ENCODE measurements at regions not wholly inside any gene's neighbourhood (a gene's known extent, or its start where the extent isn't known, plus 50 kb on each side); places are given as distances from the start of the nearest gene placed in this dataset.
"Not testable (repeated sequence)": the region's sequence is repeated elsewhere in the genome, so short reads cannot be mapped to it uniquely, and the experiment has no call there.

GRCh38 chr5:154593796-154594195 is 115.8 kb upstream of the HAND1 start:
- H3K9me3 ChIP-seq (ENCODE audit: low read depth, low read length): no peaks in the 10 kb centered on the region
- no peaks in the 10 kb centered on the region for H3K36me3 ChIP-seq (ENCODE audit: insufficient read depth, low read length)
- TF ChIP-seq POLR2AphosphoS5 (IDR thresholded peaks at IDR 0.05; ENCODE audit: borderline replicate concordance, low read depth, low read length) (no peak), FOXP2 (optimal IDR thresholded peaks at IDR 0.05; ENCODE audit: control extremely low read depth, extremely low read length, insufficient read depth) (no peak), EZH2 (IDR thresholded peaks at IDR 0.05) (no peak)
- no peak for DNase-seq (ENCODE audit: low read depth, low spot score)
- no peak overlapping the region for H3K4me3 ChIP-seq
- H3K27ac ChIP-seq: no peak overlapping the region
- H3K9ac ChIP-seq (ENCODE audit: insufficient read length): no peak overlapping the region

DNA sequence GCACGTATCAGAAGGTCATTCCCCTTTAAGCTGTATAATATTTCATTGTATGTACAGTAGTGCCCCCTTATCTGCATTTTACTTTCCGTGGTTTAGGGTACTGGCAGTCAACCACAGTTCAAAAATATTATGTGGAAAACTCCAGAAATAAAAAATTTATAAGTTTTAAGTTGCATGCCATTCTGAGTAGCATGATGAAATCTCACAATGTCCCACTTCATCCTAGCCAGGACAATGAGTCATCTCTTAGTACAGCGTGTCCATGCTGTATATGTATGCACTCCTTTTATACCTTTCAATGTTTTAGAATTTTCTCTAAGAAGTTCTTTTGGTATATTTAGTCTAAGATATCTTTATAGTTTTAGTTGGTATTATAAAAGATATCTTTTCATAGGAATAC is 115.0 kb upstream of the HAND1 start:
- H3K9me3 ChIP-seq (ENCODE audit: low read depth, low read length): no peaks in the 10 kb centered on the region
- no peak overlapping the region for H3K9ac ChIP-seq (ENCODE audit: insufficient read length)
- DNase-seq (ENCODE audit: low read depth, low spot score): no peak
- no peak overlapping the region for H3K27ac ChIP-seq
- no peak overlapping the region for H3K4me3 ChIP-seq
- no peaks in the 10 kb centered on the region for H3K36me3 ChIP-seq (ENCODE audit: insufficient read depth, low read length)
- TF ChIP-seq FOXP2 (optimal IDR thresholded peaks at IDR 0.05; ENCODE audit: control extremely low read depth, extremely low read length, insufficient read depth): no peak
- no peak for TF ChIP-seq EZH2 (IDR thresholded peaks at IDR 0.05)
- TF ChIP-seq POLR2AphosphoS5 (IDR thresholded peaks at IDR 0.05; ENCODE audit: borderline replicate concordance, low read depth, low read length): no peak

- Histone ChIP-seq H3K36me3 (ENCODE audit: insufficient read depth, low read length) (no peaks in the 10 kb centered on the region), H3K27ac (no peak overlapping the region), H3K9ac (ENCODE audit: insufficient read length) (no peak overlapping the region), H3K9me3 (ENCODE audit: low read depth, low read length) (no peaks in the 10 kb centered on the region), H3K4me3 (no peak overlapping the region)
- no peak for DNase-seq (ENCODE audit: low read depth, low spot score)
- TF ChIP-seq POLR2AphosphoS5 (IDR thresholded peaks at IDR 0.05; ENCODE audit: borderline replicate concordance, low read depth, low read length): no peak
- no peak for TF ChIP-seq EZH2 (IDR thresholded peaks at IDR 0.05)
- TF ChIP-seq FOXP2 (optimal IDR thresholded peaks at IDR 0.05; ENCODE audit: control extremely low read depth, extremely low read length, insufficient read depth): no peak
Observed at GRCh38 chr5:154590093-154590724, 112.2 kb upstream of the HAND1 start.

DNA sequence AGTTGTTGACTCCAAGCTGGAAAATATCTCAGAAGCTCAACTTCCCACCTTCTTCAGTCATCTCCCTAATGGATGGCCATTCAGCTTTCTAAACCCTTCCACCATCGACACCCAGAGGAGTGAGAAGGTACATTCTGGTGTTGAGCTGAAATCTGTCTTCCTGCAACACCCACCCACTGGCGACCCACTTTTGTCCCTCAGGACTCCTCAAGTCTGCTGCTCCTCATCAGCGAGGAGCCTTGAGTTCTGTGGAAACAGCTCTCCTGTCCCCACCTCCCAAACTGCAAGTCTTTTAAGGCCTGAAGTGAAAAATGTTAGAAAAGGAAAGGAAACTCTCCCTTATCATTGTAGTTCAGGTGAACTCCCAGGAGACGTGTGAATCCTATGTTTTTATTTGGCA is 111.5 kb upstream of the HAND1 start:
- Histone ChIP-seq H3K9me3 (ENCODE audit: low read depth, low read length) (no peaks in the 10 kb centered on the region), H3K4me3 (no peak overlapping the region), H3K36me3 (ENCODE audit: insufficient read depth, low read length) (no peaks in the 10 kb centered on the region), H3K9ac (ENCODE audit: insufficient read length) (no peak overlapping the region), H3K27ac (no peak overlapping the region)
- TF ChIP-seq EZH2 (IDR thresholded peaks at IDR 0.05) (no peak), POLR2AphosphoS5 (IDR thresholded peaks at IDR 0.05; ENCODE audit: borderline replicate concordance, low read depth, low read length) (no peak), FOXP2 (optimal IDR thresholded peaks at IDR 0.05; ENCODE audit: control extremely low read depth, extremely low read length, insufficient read depth) (no peak)
- no peak for DNase-seq (ENCODE audit: low read depth, low spot score)

GRCh38 chr5:154588833-154589425 is 110.9 kb upstream of the HAND1 start:
- not testable (repeated sequence) for H3K9me3 ChIP-seq (ENCODE audit: low read depth, low read length); DNase-seq (ENCODE audit: low read depth, low spot score); H3K9ac ChIP-seq (ENCODE audit: insufficient read length); H3K36me3 ChIP-seq (ENCODE audit: insufficient read depth, low read length); H3K27ac ChIP-seq; H3K4me3 ChIP-seq

DNA sequence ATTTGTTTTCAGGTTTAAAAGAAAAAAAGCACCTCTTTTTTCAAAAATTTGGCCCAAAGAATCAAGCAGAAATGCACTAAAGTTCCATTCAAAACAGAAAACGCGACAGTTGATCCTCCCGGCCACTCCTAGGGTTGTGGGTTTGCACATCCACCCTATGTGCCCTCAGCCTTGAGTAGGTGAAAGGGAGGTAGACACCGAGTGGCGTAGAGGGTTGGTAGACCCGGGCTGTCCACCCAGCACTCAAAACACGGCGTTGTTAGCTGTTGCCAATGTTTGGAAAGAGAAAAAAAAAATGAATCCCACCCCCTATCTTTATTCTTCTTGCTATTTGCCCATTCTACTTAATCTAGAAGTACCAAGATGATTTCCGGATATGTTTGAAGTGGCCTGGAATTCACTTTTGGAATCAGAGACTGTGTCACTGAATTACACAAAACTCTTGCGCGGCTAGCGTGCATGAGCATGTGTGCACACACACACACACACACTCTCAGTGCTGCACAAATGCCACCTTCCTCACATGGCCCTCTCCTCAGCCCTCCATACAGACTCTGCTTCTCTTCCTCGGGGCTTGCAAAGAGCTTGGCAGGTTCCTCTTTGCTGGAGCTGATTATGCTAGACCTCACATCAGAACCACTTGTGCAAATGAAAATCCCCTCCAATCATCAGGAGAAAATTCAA is 110.2 kb upstream of the HAND1 start:
- TF ChIP-seq FOXP2 (optimal IDR thresholded peaks at IDR 0.05; ENCODE audit: control extremely low read depth, extremely low read length, insufficient read depth) (no peak), EZH2 (IDR thresholded peaks at IDR 0.05) (no peak), POLR2AphosphoS5 (IDR thresholded peaks at IDR 0.05; ENCODE audit: borderline replicate concordance, low read depth, low read length) (no peak)
- no peak for DNase-seq (ENCODE audit: low read depth, low spot score)

DNA sequence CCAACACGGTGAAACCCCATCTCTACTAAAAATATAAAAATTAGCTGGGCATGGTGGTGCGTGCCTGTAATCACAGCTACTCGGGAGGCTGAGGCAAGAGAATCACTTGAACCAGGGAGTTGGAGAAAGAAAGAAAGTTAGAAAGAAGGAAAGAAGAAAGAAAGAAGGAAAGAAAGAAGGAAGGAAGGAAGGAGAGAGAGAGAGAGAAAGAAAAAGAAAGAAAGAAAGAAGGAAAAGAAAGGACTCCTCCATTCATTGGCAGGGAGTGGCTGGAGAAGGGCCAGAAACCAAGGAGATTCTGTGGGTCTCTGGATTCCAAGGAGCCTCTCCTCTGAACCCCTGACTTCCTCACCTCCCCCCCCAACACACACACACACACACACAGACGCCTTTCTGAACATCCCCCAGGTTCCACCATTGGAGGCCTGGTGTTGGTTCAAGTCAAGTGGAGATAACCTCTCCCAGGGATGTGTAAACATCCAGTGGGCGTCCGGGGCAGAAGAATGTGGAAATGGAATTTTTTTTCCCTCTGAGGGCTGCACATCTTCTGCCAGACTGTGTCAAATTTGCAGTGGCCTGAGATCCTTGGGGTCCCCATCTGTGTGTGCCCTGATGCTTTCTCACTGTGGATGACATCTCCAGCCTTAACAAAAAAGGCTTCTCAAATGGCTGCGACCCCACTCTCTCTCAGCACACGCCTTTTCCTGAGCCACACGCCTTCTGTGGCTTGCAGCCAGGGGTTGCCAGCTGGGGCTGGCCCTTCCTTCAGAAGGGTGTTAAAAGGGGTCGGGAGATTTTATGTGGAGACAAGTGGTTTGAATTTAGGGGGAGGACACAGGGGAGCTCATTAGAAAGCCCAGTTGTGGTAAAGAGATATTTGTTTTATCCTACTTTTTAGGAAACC is 109.3 kb upstream of the HAND1 start:
- TF ChIP-seq EZH2 (IDR thresholded peaks at IDR 0.05): no peak
- no peak for TF ChIP-seq POLR2AphosphoS5 (IDR thresholded peaks at IDR 0.05; ENCODE audit: borderline replicate concordance, low read depth, low read length)
- TF ChIP-seq FOXP2 (optimal IDR thresholded peaks at IDR 0.05; ENCODE audit: control extremely low read depth, extremely low read length, insufficient read depth): no peak
- H3K36me3 ChIP-seq (ENCODE audit: insufficient read depth, low read length): no peaks in the 10 kb centered on the region
- H3K9me3 ChIP-seq (ENCODE audit: low read depth, low read length): no peaks in the 10 kb centered on the region
- DNase-seq (ENCODE audit: low read depth, low spot score): no peak
- no peak overlapping the region for H3K9ac ChIP-seq (ENCODE audit: insufficient read length)
- H3K4me3 ChIP-seq: no peak overlapping the region
- H3K27ac ChIP-seq: no peak overlapping the region

More for the DNA sequence above, 110.2 kb upstream of the HAND1 start:
- Histone ChIP-seq H3K9ac (ENCODE audit: insufficient read length) (no peak overlapping the region), H3K27ac (no peak overlapping the region), H3K9me3 (ENCODE audit: low read depth, low read length) (no peaks in the 10 kb centered on the region), H3K36me3 (ENCODE audit: insufficient read depth, low read length) (no peaks in the 10 kb centered on the region), H3K4me3 (no peak overlapping the region)

DNA sequence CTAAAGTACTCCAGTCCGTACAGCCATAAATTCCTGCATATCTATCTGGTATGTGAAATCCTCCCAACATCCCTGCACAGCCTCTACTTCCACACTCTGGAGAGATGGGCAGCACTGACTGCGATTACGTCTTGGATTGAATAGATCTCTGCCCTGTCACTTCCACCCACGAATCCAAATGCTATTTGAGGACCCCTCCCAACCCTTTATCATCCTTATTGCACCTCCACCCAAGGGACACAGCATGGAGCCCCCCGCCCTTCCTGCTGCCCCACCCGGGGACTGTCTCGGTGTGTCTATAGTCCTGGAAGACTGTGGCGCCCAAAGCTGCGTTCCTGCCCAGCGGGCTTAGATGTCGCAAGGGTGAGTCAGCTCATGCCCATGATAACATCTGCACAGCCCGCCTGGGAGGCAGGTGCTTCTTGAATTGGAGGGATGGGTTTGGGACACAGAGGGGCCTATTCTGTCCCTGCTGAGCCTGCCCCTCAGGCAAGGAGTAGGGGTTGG is 105.7 kb upstream of the HAND1 start:
- H3K4me3 ChIP-seq: no peak overlapping the region
- H3K9ac ChIP-seq (ENCODE audit: insufficient read length): no peak overlapping the region
- no peak for DNase-seq (ENCODE audit: low read depth, low spot score)
- H3K27ac ChIP-seq: no peak overlapping the region
- H3K9me3 ChIP-seq (ENCODE audit: low read depth, low read length): no peaks in the 10 kb centered on the region
- H3K36me3 ChIP-seq (ENCODE audit: insufficient read depth, low read length): no peaks in the 10 kb centered on the region
- no peak for TF ChIP-seq FOXP2 (optimal IDR thresholded peaks at IDR 0.05; ENCODE audit: control extremely low read depth, extremely low read length, insufficient read depth)
- TF ChIP-seq POLR2AphosphoS5 (IDR thresholded peaks at IDR 0.05; ENCODE audit: borderline replicate concordance, low read depth, low read length): no peak
- TF ChIP-seq EZH2 (IDR thresholded peaks at IDR 0.05): no peak
